DMS114 treated with DMSO at 0.1 percent for 48 hours (cell line): ENCODE measurements at regions not wholly inside any gene's neighbourhood (a gene's known extent, or its start where the extent isn't known, plus 50 kb on each side); places are given as distances from the start of the nearest gene placed in this dataset.
"Not testable (repeated sequence)": the region's sequence is repeated elsewhere in the genome, so short reads cannot be mapped to it uniquely, and the experiment has no call there.

ENCODE experiments used
- DNase-seq: peaks from one replicate; lab custom pipeline; 2025; ENCODE audit not compliant: unreplicated experiment; lab: John Stamatoyannopoulos, UW

GRCh38 chr6:170036367-170036766 is 254.5 kb downstream of the DLL1 start:
- not testable (repeated sequence) for DNase-seq

- no peak for DNase-seq
Observed at GRCh38 chr6:170035901-170036304, 255.0 kb downstream of the DLL1 start.

- no peak for DNase-seq
Observed at GRCh38 chr6:170035044-170035443, 255.8 kb downstream of the DLL1 start.

GRCh38 chr6:170034294-170034693 is 256.6 kb downstream of the DLL1 start:
- DNase-seq = no peak

- DNase-seq = no peak
Observed at GRCh38 chr6:170033666-170034065, 257.2 kb downstream of the DLL1 start.

GRCh38 chr6:170032706-170033309 is 258.1 kb downstream of the DLL1 start:
- DNase-seq = no peak

GRCh38 chr6:170032197-170032596 is 258.7 kb downstream of the DLL1 start:
- no peak for DNase-seq

GRCh38 chr6:170031684-170032121 is 259.2 kb downstream of the DLL1 start:
- DNase-seq = no peak

GRCh38 chr6:170030821-170031471 is 259.9 kb downstream of the DLL1 start:
- no peak for DNase-seq

GRCh38 chr6:170030284-170030815 is 260.5 kb downstream of the DLL1 start:
- no peak for DNase-seq

GRCh38 chr6:170029416-170030283 is 261.2 kb downstream of the DLL1 start:
- no peak for DNase-seq

GRCh38 chr6:170028629-170029345 is 262.1 kb downstream of the DLL1 start:
- no peak for DNase-seq

- DNase-seq = no peak
Observed at GRCh38 chr6:170027647-170028043, 263.2 kb downstream of the DLL1 start.

GRCh38 chr6:170026751-170027646 is 263.9 kb downstream of the DLL1 start:
- no peak for DNase-seq

- no peak for DNase-seq
Observed at GRCh38 chr6:170025935-170026750, 264.7 kb downstream of the DLL1 start.

GRCh38 chr6:170025341-170025911 is 265.5 kb downstream of the DLL1 start:
- no peak for DNase-seq

GRCh38 chr6:170024940-170025339 is 265.9 kb downstream of the DLL1 start:
- DNase-seq = no peak

GRCh38 chr6:170023620-170024521 is 267.0 kb downstream of the DLL1 start:
- DNase-seq = no peak
